GM12878 (cell line): ENCODE measurements at regions not wholly inside any gene's neighbourhood (a gene's known extent, or its start where the extent isn't known, plus 50 kb on each side); places are given as distances from the start of the nearest gene placed in this dataset.
A peak's percentile ranks its signal among the peaks of the same experiment; 100 is the strongest.

Experiments
- ATAC-seq: fragments of 200-7000 bp; cut with Tn5 transposase; 3 replicates; pipeline ENCODE4 v1.9.1; 2020; ENCODE audit warnings: mild to moderate bottlenecking, moderate library complexity
- BruUV-seq: library from RNA; stranded (reverse); fragments of 400-500 nt; replicated peaks from 2 replicates; lab custom pipeline; 2021; lab: Mats Ljungman, UMichigan
- CTCF ChIA-PET: fragments of 300-600 bp; sonication (Branson Sonifier 250); formaldehyde crosslinking; extraction: SDS; loops from one replicate; lab custom pipeline; 2021; ENCODE audit warnings: inconsistent platforms; lab: Yijun Ruan, JAX
- POLR2A ChIA-PET: fragments of 350-600 bp; formaldehyde crosslinking; extraction: SDS; loops from one replicate; lab custom pipeline; 2021; ENCODE audit warnings: inconsistent platforms; lab: Charles Lee
- RAD21 ChIA-PET: fragments of 300-600 bp; sonication (Branson Sonifier 250); formaldehyde crosslinking; loops from one replicate; lab custom pipeline; 2023; ENCODE audit warnings: antibody characterized with exemption; ENCODE audit not compliant: unreplicated experiment; lab: Charles Lee
- SMC1A ChIA-PET: fragments of 300-600 bp; sonication (Branson Sonifier 250); formaldehyde crosslinking; loops from one replicate; lab custom pipeline; 2023; ENCODE audit not compliant: unreplicated experiment, uncharacterized antibody; lab: Charles Lee
- DNase-seq: peaks from one replicate; pipeline ENCODE4 v3.0.0-alpha.2; 2011; ENCODE audit warnings: low read depth, low spot score
- FAIRE-seq: peaks from 3 replicates; lab custom pipeline; 2011; peaks lifted over from hg19 to GRCh38; lab: Jason Lieb, UNC
- H2AFZ ChIP-seq: 2 replicates; pipeline ENCODE4 v1.6.0; 2011; ENCODE audit warnings: low read depth, low read length, control low read depth; ENCODE audit not compliant: control insufficient read depth
- H3K27ac ChIP-seq: 2 replicates; pipeline ENCODE4 v1.5.1; 2011; ENCODE audit warnings: control low read depth; ENCODE audit not compliant: control insufficient read depth, insufficient read depth
- H3K27me3 ChIP-seq, 2 experiments: replicated peaks in 1 of 2; 2 replicates each; pipeline versions ENCODE4 v1.6.0 to v1.6.1; 2011; ENCODE audit warnings: low read length in 1 of 2; ENCODE audit not compliant: control insufficient read depth in 2 of 2, insufficient read depth in 2 of 2
- H3K36me3 ChIP-seq, 2 experiments: 2 replicates each; pipeline ENCODE4 v1.5.1; 2011; ENCODE audit warnings: low read length in 1 of 2; ENCODE audit not compliant: control insufficient read depth in 2 of 2, insufficient read depth in 2 of 2
- H3K4me1 ChIP-seq: 2 replicates; pipeline ENCODE4 v1.6.1; 2011; ENCODE audit warnings: mild to moderate bottlenecking, low read length, moderate library complexity, mixed read lengths; ENCODE audit not compliant: control insufficient read depth, insufficient read depth
- H3K4me2 ChIP-seq: 2 replicates; pipeline ENCODE4 v1.6.0; 2011; ENCODE audit warnings: control low read depth; ENCODE audit not compliant: control insufficient read depth, insufficient read depth
- H3K4me3 ChIP-seq: fragments of 200-600 bp; sonication (generic); 2 replicates; pipeline ENCODE4 v1.5.1; 2016
- H3K79me2 ChIP-seq: 2 replicates; pipeline ENCODE4 v1.6.0; 2011; ENCODE audit warnings: low read length; ENCODE audit not compliant: control insufficient read depth, insufficient read depth
- H3K9ac ChIP-seq: 2 replicates; pipeline ENCODE4 v1.8.0; 2011; ENCODE audit warnings: low read length, control low read depth, mixed read lengths; ENCODE audit not compliant: control insufficient read depth, insufficient read depth
- H3K9me3 ChIP-seq: replicated peaks from 3 replicates; pipeline ENCODE4 v1.5.1; 2011; ENCODE audit warnings: mild to moderate bottlenecking, low read length; ENCODE audit not compliant: control insufficient read depth, insufficient read depth
- H4K20me1 ChIP-seq: 2 replicates; pipeline ENCODE4 v1.6.0; 2011; ENCODE audit not compliant: control insufficient read depth, insufficient read depth
- DPF2 ChIP-seq: fragments of 450-650 bp; IDR thresholded peaks from 2 replicates; pipeline ENCODE4 v1.6.1; 2017; ENCODE audit warnings: mild to moderate bottlenecking
- EED ChIP-seq: sonication (generic); IDR thresholded peaks from 2 replicates; pipeline ENCODE4 v1.6.1; 2016; ENCODE audit warnings: antibody characterized with exemption, low read depth
- JUNB ChIP-seq: IDR thresholded peaks from 2 replicates; pipeline ENCODE4 v1.6.1; 2016; ENCODE audit warnings: antibody characterized with exemption, mild to moderate bottlenecking
- RFX5 ChIP-seq: IDR thresholded peaks from 2 replicates; pipeline ENCODE4 v1.6.1; 2011; ENCODE audit warnings: low read depth, low read length, improper control_type of control experiment
- TBL1XR1 ChIP-seq: IDR thresholded peaks from 2 replicates; pipeline ENCODE4 v1.6.1; 2012; ENCODE audit warnings: low read depth, low read length, improper control_type of control experiment
- USF1 ChIP-seq: IDR thresholded peaks from 2 replicates; pipeline ENCODE4 v1.6.1; 2011; ENCODE audit warnings: borderline replicate concordance, low read depth, mild to moderate bottlenecking, moderate library complexity, mixed read lengths, low read length; ENCODE audit not compliant: insufficient read depth; ENCODE audit errors: extremely low read length
- USF2 ChIP-seq: IDR thresholded peaks from 2 replicates; pipeline ENCODE4 v1.6.1; 2011; ENCODE audit warnings: low read depth, low read length, improper control_type of control experiment, borderline replicate concordance
- WGBS: methylation state at CpG from one replicate; pipeline ENCODE4 v1.1.6; 2016; ENCODE audit warnings: low lambda C conversion rate; ENCODE audit not compliant: insufficient replicate concordance, insufficient coverage; ENCODE audit errors: missing lambda C conversion rate; 5-methylcytosine and 5-hydroxymethylcytosine counted together
- in situ Hi-C: fragments of 300-500 bp; cut with MboI; formaldehyde crosslinking; loops from 9 replicates; pipeline ENCODE4 v1.14.3; 2018; ENCODE audit warnings: mixed read lengths
- intact Hi-C: fragments of 100-400 bp; cut with micrococcal nuclease; formaldehyde crosslinking; loops from one replicate; pipeline ENCODE4 v1.14.2; 2022; ENCODE audit not compliant: unreplicated experiment

GRCh38 chr10:65710306-65710705 lies 1215.5 kb upstream of the LRRTM3 start (continued):
- no peak for TF ChIP-seq USF2
- no peak for TF ChIP-seq RFX5
- no peak for TF ChIP-seq USF1
- no peak for TF ChIP-seq TBL1XR1

DNA sequence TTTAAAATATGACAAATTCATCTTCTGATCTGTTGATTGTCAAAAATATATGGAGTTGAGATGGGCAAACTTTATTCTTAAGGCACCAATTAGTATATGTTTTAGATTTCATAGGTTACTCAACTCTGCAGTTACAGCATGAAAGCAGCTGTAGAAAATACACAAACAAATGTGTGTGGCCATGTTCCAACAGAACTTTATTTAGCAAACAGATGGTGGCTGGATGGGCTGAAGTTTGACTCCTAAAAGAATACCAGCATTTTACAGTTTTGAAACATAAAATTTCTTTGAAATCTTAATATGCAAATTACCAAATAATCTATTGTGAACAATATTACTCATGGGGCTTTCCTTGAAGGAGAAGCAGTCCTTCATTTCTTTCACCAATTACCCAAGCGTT lies 1206.0 kb upstream of the LRRTM3 start:
- ChIA-PET CTCF (no interaction called here), RAD21 (no interaction called here), POLR2A (no interaction called here), SMC1A (no interaction called here)
- in situ Hi-C loops = no loop called here
- DNase-seq (no peak), ATAC-seq (peak; percentile 34), FAIRE-seq (no peak)
- Histone ChIP-seq H3K4me2 (no peak overlapping the region), H3K36me3 (no peaks in the 10 kb centered on the region), H3K9ac (no peak overlapping the region), H3K27me3 (no peaks in the 10 kb centered on the region), H4K20me1 (no peaks in the 10 kb centered on the region), H3K79me2 (no peaks in the 10 kb centered on the region), H3K9me3 (no peaks in the 10 kb centered on the region; the same call in 2 of the 3 replicates), H2AFZ (no peak overlapping the region), H3K4me3 (no peak overlapping the region), H3K27ac (no peak overlapping the region), H3K4me1 (no peaks in the 10 kb centered on the region)
- 43% methylated on average over 1 of the region's 1 CpG for WGBS
- no TSS peak for BruUV-seq
- intact Hi-C loops = loop anchor here (5.0 kb wide), 1 partner anchor 173 kb away; no protein-coding TSS in a partner anchor
- no peak for TF ChIP-seq EED
- TF ChIP-seq JUNB = peak; percentile 50
- TF ChIP-seq DPF2 = 0 out of 2 replicates have a peak, but pooled peaks have one; percentile 53
